ENCODE measurements at regions not wholly inside any gene's neighbourhood (a gene's known extent, or its start where the extent isn't known, plus 50 kb on each side); places are given as distances from the start of the nearest gene placed in this dataset.

DNA sequence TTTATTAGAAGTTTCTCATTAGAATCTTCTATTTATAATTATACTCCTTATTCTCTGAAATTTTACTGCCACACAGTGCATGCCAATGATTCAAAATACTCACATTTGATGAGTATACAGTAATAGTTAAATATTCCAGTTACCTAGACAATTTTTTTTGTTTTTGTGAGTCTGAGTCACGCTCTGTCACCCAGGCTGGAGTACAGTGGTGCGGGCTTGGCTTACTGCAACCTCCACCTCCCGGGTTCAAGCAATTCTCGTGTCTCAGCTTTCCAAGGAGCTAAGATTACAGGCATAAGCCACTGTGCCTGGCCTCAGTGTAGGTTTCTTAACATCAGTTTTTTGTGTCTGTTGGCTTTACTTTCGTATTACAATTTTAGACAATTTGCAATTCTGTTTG lies 87.1 kb downstream of the ZNF486 start:
- no peak overlapping the region for H3K4me3 ChIP-seq (ENCODE audit: low read depth in 2 of 2, low read length in 1 of 2)
- H3K9me2 ChIP-seq, result no peaks in the 10 kb centered on the region
- 54% methylated on average over 5 of the region's 5 CpGs for WGBS (ENCODE audit: low lambda C conversion rate)
- H3K27ac ChIP-seq (ENCODE audit: low read depth in 2 of 2, low read length in 1 of 2), result no peak overlapping the region
- H4K20me1 ChIP-seq (ENCODE audit: insufficient read depth), result no peaks in the 10 kb centered on the region
- CTCF ChIA-PET, result interaction anchor here (1.2 kb wide), 1 partner anchor 107 kb away, joined by 5 read pairs; no protein-coding TSS in a partner anchor
- DNase-seq, result no peak
- H3K4me2 ChIP-seq, result no peak overlapping the region
- H3K27me3 ChIP-seq (ENCODE audit: insufficient read depth), result no peaks in the 10 kb centered on the region
- no peaks in the 10 kb centered on the region for H3K36me3 ChIP-seq (replicated peaks in 1 of 2; ENCODE audit: control insufficient read depth in 1 of 2, insufficient read depth in 2 of 2, low read length in 1 of 2)
- TF ChIP-seq, protein P1, sequence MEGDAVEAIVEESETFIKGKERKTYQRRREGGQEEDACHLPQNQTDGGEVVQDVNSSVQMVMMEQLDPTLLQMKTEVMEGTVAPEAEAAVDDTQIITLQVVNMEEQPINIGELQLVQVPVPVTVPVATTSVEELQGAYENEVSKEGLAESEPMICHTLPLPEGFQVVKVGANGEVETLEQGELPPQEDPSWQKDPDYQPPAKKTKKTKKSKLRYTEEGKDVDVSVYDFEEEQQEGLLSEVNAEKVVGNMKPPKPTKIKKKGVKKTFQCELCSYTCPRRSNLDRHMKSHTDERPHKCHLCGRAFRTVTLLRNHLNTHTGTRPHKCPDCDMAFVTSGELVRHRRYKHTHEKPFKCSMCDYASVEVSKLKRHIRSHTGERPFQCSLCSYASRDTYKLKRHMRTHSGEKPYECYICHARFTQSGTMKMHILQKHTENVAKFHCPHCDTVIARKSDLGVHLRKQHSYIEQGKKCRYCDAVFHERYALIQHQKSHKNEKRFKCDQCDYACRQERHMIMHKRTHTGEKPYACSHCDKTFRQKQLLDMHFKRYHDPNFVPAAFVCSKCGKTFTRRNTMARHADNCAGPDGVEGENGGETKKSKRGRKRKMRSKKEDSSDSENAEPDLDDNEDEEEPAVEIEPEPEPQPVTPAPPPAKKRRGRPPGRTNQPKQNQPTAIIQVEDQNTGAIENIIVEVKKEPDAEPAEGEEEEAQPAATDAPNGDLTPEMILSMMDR (IDR thresholded peaks at IDR 0.05), result no peak
- no peak for TF ChIP-seq MXI1 (IDR thresholded peaks at IDR 0.05; ENCODE audit: low read depth, low read length)
- TF ChIP-seq, protein P2, sequence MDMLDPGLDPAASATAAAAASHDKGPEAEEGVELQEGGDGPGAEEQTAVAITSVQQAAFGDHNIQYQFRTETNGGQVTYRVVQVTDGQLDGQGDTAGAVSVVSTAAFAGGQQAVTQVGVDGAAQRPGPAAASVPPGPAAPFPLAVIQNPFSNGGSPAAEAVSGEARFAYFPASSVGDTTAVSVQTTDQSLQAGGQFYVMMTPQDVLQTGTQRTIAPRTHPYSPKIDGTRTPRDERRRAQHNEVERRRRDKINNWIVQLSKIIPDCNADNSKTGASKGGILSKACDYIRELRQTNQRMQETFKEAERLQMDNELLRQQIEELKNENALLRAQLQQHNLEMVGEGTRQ (IDR thresholded peaks at IDR 0.05; ENCODE audit: borderline replicate concordance, low read depth, low read length), result no peak
- TF ChIP-seq EP300 (IDR thresholded peaks at IDR 0.05; ENCODE audit: borderline replicate concordance in 1 of 2, low read depth in 1 of 2, low read length in 1 of 2), result no peak
- no peak for TF ChIP-seq MEF2A (IDR thresholded peaks at IDR 0.05; ENCODE audit: borderline replicate concordance, low read depth)
- no peak for TF ChIP-seq RXRA (IDR thresholded peaks at IDR 0.05; ENCODE audit: borderline replicate concordance, low read depth)
- TF ChIP-seq YY1 (IDR thresholded peaks at IDR 0.05; ENCODE audit: low read depth), result no peak
- TF ChIP-seq TEAD4 (IDR thresholded peaks at IDR 0.05; ENCODE audit: borderline replicate concordance, insufficient read depth), result no peak
- H3K79me2 ChIP-seq (ENCODE audit: insufficient read depth), result no peaks in the 10 kb centered on the region
- no peak overlapping the region for H3K9ac ChIP-seq
- H2AFZ ChIP-seq (ENCODE audit: low read depth), result no peak overlapping the region
- H3K9me3 ChIP-seq, result peaks cover 1% of the 10 kb centered on the region; the same call in 1 of the 2 replicates
- no peaks in the 10 kb centered on the region for H3F3A ChIP-seq (replicated peaks; ENCODE audit: insufficient read depth)
- H3K4me1 ChIP-seq (ENCODE audit: control insufficient read depth in 1 of 2, insufficient read depth in 2 of 2, low read depth in 1 of 2, low read length in 1 of 2), result no peaks in the 10 kb centered on the region
- POLR2A ChIA-PET, result no interaction called here

DNA sequence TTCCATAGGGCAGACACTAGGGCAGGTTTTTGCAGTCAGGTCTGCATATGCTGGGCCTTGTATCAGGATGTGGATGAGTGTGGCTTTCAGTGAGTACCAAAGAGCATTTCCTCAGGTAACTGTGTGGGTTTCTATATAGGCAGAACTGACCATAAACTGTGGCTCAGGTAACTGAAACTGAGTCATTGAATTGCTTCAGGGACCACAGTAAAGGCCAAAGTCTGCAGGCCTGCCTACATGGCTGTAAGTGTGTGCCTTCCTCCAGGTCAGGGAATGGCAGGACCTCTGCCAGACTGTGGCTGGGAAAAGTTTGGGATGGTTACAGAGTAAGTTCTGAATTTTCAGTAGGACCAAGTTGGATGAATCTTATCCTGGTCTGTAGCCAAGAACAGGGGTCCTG lies 85.6 kb downstream of the ZNF486 start:
- no peak for DNase-seq
- Histone ChIP-seq H3F3A (replicated peaks; ENCODE audit: insufficient read depth) (no peaks in the 10 kb centered on the region), H3K4me2 (no peak overlapping the region), H3K4me3 (ENCODE audit: low read depth in 2 of 2, low read length in 1 of 2) (no peak overlapping the region), H3K9me3 (no peaks in the 10 kb centered on the region), H3K4me1 (ENCODE audit: control insufficient read depth in 1 of 2, insufficient read depth in 2 of 2, low read depth in 1 of 2, low read length in 1 of 2) (peaks cover 0 to 5% of the 10 kb centered on the region in 2 experiments; a peak in 1 of 4 replicates), H3K9me2 (no peaks in the 10 kb centered on the region), H3K27me3 (ENCODE audit: insufficient read depth) (no peaks in the 10 kb centered on the region), H3K36me3 (replicated peaks in 1 of 2; ENCODE audit: control insufficient read depth in 1 of 2, insufficient read depth in 2 of 2, low read length in 1 of 2) (no peaks in the 10 kb centered on the region), H4K20me1 (ENCODE audit: insufficient read depth) (no peaks in the 10 kb centered on the region), H3K27ac (ENCODE audit: low read depth in 2 of 2, low read length in 1 of 2) (no peak overlapping the region), H3K79me2 (ENCODE audit: insufficient read depth) (no peaks in the 10 kb centered on the region), H3K9ac (no peak overlapping the region), H2AFZ (ENCODE audit: low read depth) (no peak overlapping the region)
- TF ChIP-seq NRF1 (IDR thresholded peaks at IDR 0.05; ENCODE audit: low read depth, low read length) (no peak), SIN3A (IDR thresholded peaks at IDR 0.05; ENCODE audit: borderline replicate concordance, low read depth, low read length) (no peak), RFX5 (IDR thresholded peaks at IDR 0.05; ENCODE audit: low read length) (no peak)
- TF ChIP-seq, protein P3, sequence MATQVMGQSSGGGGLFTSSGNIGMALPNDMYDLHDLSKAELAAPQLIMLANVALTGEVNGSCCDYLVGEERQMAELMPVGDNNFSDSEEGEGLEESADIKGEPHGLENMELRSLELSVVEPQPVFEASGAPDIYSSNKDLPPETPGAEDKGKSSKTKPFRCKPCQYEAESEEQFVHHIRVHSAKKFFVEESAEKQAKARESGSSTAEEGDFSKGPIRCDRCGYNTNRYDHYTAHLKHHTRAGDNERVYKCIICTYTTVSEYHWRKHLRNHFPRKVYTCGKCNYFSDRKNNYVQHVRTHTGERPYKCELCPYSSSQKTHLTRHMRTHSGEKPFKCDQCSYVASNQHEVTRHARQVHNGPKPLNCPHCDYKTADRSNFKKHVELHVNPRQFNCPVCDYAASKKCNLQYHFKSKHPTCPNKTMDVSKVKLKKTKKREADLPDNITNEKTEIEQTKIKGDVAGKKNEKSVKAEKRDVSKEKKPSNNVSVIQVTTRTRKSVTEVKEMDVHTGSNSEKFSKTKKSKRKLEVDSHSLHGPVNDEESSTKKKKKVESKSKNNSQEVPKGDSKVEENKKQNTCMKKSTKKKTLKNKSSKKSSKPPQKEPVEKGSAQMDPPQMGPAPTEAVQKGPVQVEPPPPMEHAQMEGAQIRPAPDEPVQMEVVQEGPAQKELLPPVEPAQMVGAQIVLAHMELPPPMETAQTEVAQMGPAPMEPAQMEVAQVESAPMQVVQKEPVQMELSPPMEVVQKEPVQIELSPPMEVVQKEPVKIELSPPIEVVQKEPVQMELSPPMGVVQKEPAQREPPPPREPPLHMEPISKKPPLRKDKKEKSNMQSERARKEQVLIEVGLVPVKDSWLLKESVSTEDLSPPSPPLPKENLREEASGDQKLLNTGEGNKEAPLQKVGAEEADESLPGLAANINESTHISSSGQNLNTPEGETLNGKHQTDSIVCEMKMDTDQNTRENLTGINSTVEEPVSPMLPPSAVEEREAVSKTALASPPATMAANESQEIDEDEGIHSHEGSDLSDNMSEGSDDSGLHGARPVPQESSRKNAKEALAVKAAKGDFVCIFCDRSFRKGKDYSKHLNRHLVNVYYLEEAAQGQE (IDR thresholded peaks at IDR 0.05; ENCODE audit: low read depth, low read length), result no peak
- TF ChIP-seq, protein P4, sequence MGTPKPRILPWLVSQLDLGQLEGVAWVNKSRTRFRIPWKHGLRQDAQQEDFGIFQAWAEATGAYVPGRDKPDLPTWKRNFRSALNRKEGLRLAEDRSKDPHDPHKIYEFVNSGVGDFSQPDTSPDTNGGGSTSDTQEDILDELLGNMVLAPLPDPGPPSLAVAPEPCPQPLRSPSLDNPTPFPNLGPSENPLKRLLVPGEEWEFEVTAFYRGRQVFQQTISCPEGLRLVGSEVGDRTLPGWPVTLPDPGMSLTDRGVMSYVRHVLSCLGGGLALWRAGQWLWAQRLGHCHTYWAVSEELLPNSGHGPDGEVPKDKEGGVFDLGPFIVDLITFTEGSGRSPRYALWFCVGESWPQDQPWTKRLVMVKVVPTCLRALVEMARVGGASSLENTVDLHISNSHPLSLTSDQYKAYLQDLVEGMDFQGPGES (IDR thresholded peaks at IDR 0.05; ENCODE audit: low read depth, low read length), result no peak
- TF ChIP-seq, protein P2 (IDR thresholded peaks at IDR 0.05; ENCODE audit: borderline replicate concordance, low read depth, low read length), result no peak
- TF ChIP-seq, protein P5, sequence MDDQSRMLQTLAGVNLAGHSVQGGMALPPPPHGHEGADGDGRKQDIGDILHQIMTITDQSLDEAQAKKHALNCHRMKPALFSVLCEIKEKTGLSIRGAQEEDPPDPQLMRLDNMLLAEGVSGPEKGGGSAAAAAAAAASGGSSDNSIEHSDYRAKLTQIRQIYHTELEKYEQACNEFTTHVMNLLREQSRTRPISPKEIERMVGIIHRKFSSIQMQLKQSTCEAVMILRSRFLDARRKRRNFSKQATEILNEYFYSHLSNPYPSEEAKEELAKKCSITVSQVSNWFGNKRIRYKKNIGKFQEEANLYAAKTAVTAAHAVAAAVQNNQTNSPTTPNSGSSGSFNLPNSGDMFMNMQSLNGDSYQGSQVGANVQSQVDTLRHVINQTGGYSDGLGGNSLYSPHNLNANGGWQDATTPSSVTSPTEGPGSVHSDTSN (IDR thresholded peaks at IDR 0.05), result no peak
- ChIA-PET POLR2A (no interaction called here), CTCF (interaction anchor here (1.2 kb wide), 1 partner anchor 108 kb away, joined by 5 read pairs; no protein-coding TSS in a partner anchor)

Measured in SK-N-SH (cell line).